ENCODE measurements at regions not wholly inside any gene's neighbourhood (a gene's known extent, or its start where the extent isn't known, plus 50 kb on each side); places are given as distances from the start of the nearest gene placed in this dataset.

- no peak for DNase-seq
Observed at GRCh38 chr1:220356981-220357850, 85.0 kb upstream of the RAB3GAP2 start.

- DNase-seq = peak; percentile 41
Observed at GRCh38 chr1:220353229-220354012, 81.2 kb upstream of the RAB3GAP2 start.

DNA sequence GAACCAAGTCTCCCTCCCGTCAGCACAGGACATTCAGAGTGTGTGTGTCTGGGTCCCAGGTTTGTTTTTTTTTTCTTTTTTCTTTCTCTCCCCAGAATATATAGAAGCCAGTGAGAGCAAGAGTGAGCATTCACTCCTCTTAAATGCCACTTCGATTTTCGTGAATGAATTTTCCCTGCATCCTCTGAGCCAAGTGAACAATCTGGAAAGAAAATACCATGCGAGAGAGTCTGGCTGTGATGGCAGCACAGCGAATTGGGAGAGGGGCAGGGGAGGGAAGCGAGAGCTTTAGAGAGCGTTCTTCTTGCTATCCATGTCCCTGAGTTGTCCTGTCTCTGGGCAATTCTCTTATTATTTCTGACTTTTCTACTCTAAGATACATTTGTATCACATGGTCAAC, 76.0 kb upstream of the RAB3GAP2 start:
- DNase-seq = no peak

- DNase-seq = peak; percentile 49
Observed at GRCh38 chr1:220347654-220348175, 75.5 kb upstream of the RAB3GAP2 start.

- DNase-seq = no peak
Observed at GRCh38 chr1:220344745-220345144, 72.5 kb upstream of the RAB3GAP2 start.

- DNase-seq = no peak
Observed at GRCh38 chr1:220342853-220343252, 70.6 kb upstream of the RAB3GAP2 start.

GRCh38 chr1:220341126-220341525, 68.9 kb upstream of the RAB3GAP2 start:
- DNase-seq = no peak

- peak; percentile 22 for DNase-seq
Observed at GRCh38 chr1:220339581-220339980, 67.3 kb upstream of the RAB3GAP2 start.

GRCh38 chr1:220338759-220339158, 66.5 kb upstream of the RAB3GAP2 start:
- DNase-seq = no peak

- peak; percentile 42 for DNase-seq
Observed at GRCh38 chr1:220336391-220337031, 64.3 kb upstream of the RAB3GAP2 start.

GRCh38 chr1:220335668-220336067, 63.4 kb upstream of the RAB3GAP2 start:
- peak; percentile 30 for DNase-seq

GRCh38 chr1:220331318-220331717, 59.1 kb upstream of the RAB3GAP2 start:
- no peak for DNase-seq

DNA sequence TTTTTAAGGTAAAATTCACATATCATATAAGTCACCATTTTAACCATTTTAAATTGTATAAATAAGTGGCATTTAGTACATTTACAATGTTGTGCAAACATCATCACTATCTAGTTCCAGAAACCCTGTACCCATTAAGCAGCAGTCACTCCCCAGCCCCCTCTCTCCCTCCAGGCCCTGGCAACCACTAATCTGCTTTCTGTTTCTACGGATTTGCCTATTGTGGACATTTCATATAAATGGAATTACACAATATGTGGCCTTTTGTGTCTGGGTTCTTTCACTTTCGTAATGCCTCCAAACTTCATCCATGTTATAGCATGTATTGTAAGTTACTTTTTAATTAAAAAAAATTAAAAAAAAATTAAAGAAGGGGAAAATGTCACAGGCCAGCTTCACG, 58.0 kb upstream of the RAB3GAP2 start:
- no peak for DNase-seq

DNA sequence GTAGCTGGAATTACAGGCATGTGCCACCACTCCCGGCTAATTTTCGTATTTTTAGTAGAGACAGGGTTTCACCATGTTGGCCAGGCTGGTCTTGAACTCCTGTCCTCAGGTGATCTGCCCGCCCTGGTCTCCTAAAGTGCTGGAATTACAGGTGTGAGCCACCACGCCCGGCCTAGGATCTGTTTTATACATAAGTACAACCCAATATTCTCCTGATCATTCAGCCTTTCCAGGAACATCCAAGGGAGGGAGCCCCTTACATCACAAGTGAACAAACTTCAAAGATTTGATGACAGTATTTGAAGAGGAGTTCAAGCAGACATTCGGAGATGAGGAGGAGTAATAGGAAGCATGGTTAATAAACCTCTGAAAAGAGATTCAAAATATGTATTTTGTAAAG, 54.9 kb upstream of the RAB3GAP2 start:
- DNase-seq = no peak

DNA sequence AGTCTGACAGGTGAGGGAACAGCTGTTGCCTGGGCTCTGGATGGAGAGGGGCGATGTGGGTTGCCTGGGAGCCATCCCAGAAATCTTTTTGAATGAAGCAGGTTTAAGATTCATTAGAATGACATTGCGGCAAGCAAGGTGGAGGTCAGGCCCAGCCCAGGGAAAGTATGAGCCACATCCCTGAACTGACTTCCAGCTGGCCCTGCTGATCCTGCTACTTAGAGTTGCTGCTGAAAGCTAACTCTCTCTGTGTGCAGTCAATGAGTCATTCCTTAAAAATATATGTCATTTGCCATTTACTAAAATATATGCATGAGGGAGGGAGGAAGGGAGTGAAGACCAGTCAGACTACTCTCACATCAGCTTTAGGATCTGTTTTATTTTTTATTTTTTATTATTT, 54.3 kb upstream of the RAB3GAP2 start:
- DNase-seq = no peak

DNA sequence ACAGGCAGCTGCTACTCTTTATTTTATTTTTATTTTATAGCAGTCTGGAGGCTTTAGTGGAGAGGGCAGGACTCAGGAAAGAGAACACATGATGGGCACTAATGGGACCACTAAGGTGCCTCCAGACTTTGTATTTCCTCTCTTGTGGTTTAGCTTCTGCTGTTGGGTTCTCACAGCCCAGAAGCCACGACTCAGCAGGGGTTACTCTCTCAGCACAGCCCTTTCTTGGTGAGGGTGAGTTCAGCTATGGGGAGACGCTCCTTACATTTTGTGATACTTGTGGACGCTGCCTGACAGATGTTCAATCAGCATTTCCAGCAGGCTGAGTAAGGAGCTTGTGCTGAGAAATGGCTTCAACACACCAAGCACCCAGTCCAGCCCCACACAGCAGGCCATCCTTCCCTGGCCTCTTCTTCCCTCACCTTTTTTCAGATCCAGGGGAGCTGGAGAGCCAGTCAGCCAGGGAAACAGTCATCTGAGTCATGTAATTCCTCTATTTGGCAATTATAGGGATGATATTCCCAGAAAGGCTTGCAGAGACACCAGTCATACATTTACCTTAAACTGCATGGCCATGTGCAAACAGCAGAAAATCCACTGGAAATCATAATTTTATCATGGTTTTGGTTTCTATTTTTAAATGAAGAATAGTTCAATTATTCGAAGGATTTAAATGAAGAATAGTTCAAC, 53.2 kb upstream of the RAB3GAP2 start:
- no peak for DNase-seq

- DNase-seq = no peak
Observed at GRCh38 chr1:220323717-220324116, 51.5 kb upstream of the RAB3GAP2 start.

DNA sequence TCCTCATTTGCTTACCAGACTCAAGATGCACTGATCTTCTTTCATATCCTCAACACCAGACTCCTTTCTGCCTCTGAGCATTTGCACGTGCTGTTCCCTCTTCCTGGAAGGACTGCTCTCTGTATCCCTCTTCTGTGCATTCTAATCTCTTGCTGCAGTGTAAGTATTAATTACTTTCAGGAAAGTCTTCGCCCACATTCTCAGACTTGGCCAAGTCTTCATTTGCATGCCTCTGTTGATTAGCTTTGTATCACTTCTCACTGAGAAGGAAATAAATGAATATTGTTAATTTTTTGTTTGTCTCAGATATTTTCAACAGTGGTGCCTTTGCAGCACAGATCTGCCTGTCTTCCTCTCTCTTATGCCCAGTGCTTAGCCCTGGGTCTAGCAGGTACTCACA, 50.3 kb upstream of the RAB3GAP2 start:
- no peak for DNase-seq
